ENCODE measurements at regions not wholly inside any gene's neighbourhood (a gene's known extent, or its start where the extent isn't known, plus 50 kb on each side); places are given as distances from the start of the nearest gene placed in this dataset.

DNA sequence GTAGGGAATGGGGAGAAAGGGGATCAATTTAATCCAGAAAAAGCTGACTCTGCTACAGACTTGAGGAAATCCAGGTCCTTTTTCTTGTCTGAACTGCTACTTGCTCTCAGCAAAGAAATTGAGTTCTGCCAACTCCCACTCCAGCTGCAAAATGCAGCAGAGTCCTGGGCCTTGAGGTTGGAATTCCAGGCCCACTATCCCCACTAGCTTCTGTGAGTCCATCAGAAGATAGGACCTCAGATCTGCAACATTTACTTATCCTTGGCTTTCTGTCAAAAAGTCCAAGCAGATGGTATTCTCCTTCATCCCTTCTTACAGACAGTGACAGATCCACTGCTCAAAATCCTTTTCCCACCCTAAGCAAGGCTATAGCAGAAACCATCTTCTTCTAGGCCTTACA, 219.2 kb downstream of the ARHGAP12 start:
- no peaks in the 10 kb centered on the region for H3K36me3 ChIP-seq
- no peak for DNase-seq (ENCODE audit: low read depth in 1 of 2, low spot score in 1 of 2)
- H3K27me3 ChIP-seq, result no peaks in the 10 kb centered on the region
- peaks cover 17% of the 10 kb centered on the region for H3K4me1 ChIP-seq (ENCODE audit: low read depth)
- no peak overlapping the region for H3K27ac ChIP-seq
- no peaks in the 10 kb centered on the region for H3K9me3 ChIP-seq (ENCODE audit: low read depth)
- no peak overlapping the region for H3K4me3 ChIP-seq
- TF ChIP-seq, protein P1, sequence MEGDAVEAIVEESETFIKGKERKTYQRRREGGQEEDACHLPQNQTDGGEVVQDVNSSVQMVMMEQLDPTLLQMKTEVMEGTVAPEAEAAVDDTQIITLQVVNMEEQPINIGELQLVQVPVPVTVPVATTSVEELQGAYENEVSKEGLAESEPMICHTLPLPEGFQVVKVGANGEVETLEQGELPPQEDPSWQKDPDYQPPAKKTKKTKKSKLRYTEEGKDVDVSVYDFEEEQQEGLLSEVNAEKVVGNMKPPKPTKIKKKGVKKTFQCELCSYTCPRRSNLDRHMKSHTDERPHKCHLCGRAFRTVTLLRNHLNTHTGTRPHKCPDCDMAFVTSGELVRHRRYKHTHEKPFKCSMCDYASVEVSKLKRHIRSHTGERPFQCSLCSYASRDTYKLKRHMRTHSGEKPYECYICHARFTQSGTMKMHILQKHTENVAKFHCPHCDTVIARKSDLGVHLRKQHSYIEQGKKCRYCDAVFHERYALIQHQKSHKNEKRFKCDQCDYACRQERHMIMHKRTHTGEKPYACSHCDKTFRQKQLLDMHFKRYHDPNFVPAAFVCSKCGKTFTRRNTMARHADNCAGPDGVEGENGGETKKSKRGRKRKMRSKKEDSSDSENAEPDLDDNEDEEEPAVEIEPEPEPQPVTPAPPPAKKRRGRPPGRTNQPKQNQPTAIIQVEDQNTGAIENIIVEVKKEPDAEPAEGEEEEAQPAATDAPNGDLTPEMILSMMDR (IDR thresholded peaks at IDR 0.05; ENCODE audit: low read depth, low read length), result no peak

DNA sequence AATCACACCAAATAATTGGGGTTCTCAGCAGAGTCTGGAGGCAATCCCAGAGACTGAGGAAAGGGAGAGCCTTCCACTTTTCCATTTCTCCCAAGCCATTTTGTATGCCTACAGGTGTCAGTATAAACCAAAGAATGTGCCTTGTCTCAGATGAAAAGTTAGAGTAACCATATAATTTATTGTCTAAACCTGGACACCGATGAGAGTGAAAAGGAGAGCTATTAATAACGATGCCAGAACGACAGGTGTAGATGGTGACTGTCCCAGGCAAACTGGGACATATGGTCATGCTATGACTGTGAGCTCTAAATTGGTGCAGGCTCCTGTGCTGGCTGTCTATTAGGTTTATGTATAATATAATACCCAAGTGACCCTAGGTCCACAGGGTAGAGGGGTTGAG, 219.6 kb downstream of the ARHGAP12 start:
- Histone ChIP-seq H3K4me1 (ENCODE audit: low read depth) (peaks cover 17% of the 10 kb centered on the region), H3K9me3 (ENCODE audit: low read depth) (no peaks in the 10 kb centered on the region), H3K27me3 (no peaks in the 10 kb centered on the region), H3K27ac (no peak overlapping the region), H3K36me3 (no peaks in the 10 kb centered on the region), H3K4me3 (no peak overlapping the region)
- no peak for DNase-seq (ENCODE audit: low read depth in 1 of 2, low spot score in 1 of 2)
- TF ChIP-seq, protein P1 (IDR thresholded peaks at IDR 0.05; ENCODE audit: low read depth, low read length), result no peak

DNA sequence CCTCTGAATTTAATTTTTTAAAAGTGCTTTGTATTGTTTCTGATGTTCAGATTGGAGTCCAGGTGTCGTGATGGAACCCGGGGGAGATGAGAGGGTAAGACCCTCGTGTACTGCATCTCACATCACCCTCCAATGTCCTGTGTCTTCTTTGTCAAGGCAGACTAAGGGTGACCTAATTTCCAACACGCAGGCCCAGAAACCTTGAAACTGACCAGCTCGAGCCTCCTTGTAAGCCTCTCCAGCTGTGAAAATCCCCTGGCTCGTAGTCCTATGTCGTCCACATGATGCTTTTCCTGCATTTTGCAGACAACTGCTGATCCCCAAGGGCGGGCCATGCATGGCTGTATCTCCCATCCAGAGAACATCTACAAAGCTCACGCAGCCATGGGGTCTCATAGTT, 220.2 kb downstream of the ARHGAP12 start:
- peaks cover 17% of the 10 kb centered on the region for H3K4me1 ChIP-seq (ENCODE audit: low read depth)
- TF ChIP-seq, protein P1 (IDR thresholded peaks at IDR 0.05; ENCODE audit: low read depth, low read length), result no peak
- no peaks in the 10 kb centered on the region for H3K27me3 ChIP-seq
- H3K27ac ChIP-seq, result peak overlapping the region; percentile 38
- H3K36me3 ChIP-seq, result no peaks in the 10 kb centered on the region
- DNase-seq (ENCODE audit: low read depth in 1 of 2, low spot score in 1 of 2), result no peak
- H3K9me3 ChIP-seq (ENCODE audit: low read depth), result no peaks in the 10 kb centered on the region
- no peak overlapping the region for H3K4me3 ChIP-seq

DNA sequence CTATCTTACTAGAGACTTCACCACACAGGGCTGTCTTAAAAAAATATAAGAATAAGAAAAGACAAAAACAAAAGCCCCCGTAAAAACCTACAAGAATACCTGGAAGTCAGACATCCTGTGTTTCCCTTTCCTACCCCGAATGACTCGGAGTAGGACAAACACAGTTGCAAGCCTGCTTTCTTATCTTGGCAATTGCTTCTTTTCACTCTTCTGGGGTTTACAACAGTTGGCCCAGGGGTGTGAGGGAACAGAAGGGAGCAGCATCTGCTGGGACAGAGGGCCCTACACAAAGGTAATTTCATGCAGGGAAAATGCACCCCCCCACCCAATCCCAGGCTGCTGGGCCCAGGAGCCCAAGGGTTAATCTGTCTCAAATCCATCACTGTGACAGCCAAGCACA, 220.6 kb downstream of the ARHGAP12 start:
- TF ChIP-seq, protein P1 (IDR thresholded peaks at IDR 0.05; ENCODE audit: low read depth, low read length), result no peak
- Histone ChIP-seq H3K4me3 (no peak overlapping the region), H3K36me3 (no peaks in the 10 kb centered on the region), H3K27ac (peak overlapping the region; percentile 38), H3K9me3 (ENCODE audit: low read depth) (no peaks in the 10 kb centered on the region), H3K4me1 (ENCODE audit: low read depth) (peaks cover 17% of the 10 kb centered on the region), H3K27me3 (no peaks in the 10 kb centered on the region)
- DNase-seq (ENCODE audit: low read depth in 1 of 2, low spot score in 1 of 2), result no peak

DNA sequence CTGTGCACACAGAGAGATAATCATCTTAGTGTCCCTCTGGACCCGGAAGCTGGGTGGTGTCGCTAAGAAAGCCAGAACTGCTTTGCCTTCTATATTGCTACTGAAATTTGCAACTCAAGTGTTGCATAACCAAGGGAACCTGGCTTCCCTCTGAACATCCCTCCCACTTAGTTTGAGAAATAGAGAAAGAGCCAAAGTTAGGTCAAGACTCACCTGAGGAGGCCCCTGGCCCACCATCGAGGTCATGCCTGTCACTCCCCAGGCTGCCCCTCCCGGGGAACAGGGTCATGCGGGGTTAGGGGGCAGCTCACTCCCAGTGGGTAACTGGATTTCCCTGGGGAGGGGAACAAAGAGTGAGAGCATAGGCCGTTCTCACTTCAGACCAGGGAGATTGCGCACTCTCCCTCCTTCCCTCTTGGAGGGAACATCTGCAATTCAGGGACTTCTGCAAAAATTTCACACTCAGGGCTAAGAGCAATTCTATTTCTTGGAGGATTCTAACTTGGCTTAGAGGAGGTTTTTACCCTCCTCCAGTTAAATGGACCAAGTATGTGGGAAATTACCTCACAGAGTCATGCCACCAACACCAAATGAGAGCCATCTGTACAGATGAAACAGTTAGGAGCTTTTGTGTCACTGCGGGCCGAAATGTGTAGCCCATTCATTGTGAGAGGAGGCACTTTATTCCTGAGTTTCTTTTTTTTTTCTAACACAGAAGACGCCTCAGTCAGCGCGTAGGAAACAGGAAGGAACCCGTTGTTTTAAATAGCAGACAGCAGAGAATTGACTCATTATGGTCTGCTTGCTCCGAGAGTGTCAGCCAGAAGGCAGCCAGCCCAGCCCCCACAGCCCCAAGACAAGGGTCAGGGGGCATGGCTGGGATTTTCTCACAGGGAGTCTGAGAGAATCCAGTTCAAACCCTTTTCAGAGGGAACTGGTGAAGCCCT, 221.3 kb downstream of the ARHGAP12 start:
- H3K36me3 ChIP-seq, result no peaks in the 10 kb centered on the region
- peak; percentile 14 to 80 for DNase-seq (ENCODE audit: low read depth in 1 of 2, low spot score in 1 of 2)
- H3K27ac ChIP-seq, result peak overlapping the region; percentile 38
- TF ChIP-seq, protein P1 (IDR thresholded peaks at IDR 0.05; ENCODE audit: low read depth, low read length), result no peak
- H3K4me1 ChIP-seq (ENCODE audit: low read depth), result peaks cover 17% of the 10 kb centered on the region
- H3K4me3 ChIP-seq, result no peak overlapping the region
- H3K27me3 ChIP-seq, result no peaks in the 10 kb centered on the region
- no peaks in the 10 kb centered on the region for H3K9me3 ChIP-seq (ENCODE audit: low read depth)

Data from cardiac muscle cell (in vitro differentiated cells and primary cell).